GM23338 (cell line): ENCODE measurements at regions not wholly inside any gene's neighbourhood (a gene's known extent, or its start where the extent isn't known, plus 50 kb on each side); places are given as distances from the start of the nearest gene placed in this dataset.

Source experiments
- ATAC-seq: fragments of 200-7000 bp; cut with Tn5 transposase; 3 replicates; pipeline ENCODE4 v1.9.1; 2020
- DNase-seq: peaks from one replicate; pipeline ENCODE4 v3.0.0-alpha.2; 2015; ENCODE audit warnings: low spot score
- H2AFZ ChIP-seq: fragments of 200-600 bp; sonication (generic); 2 replicates; pipeline ENCODE4 v1.8.0; 2016; ENCODE audit warnings: antibody characterized with exemption, mild to moderate bottlenecking, moderate library complexity
- H3F3A ChIP-seq: fragments of 200-600 bp; sonication (generic); replicated peaks from 2 replicates; pipeline ENCODE4 v1.8.0; 2017; ENCODE audit warnings: antibody characterized with exemption, mixed run types, low read depth
- H3K27ac ChIP-seq: fragments of 200-600 bp; sonication (generic); 2 replicates; pipeline ENCODE4 v1.6.1; 2016; ENCODE audit warnings: low read depth
- H3K27me3 ChIP-seq: fragments of 200-600 bp; sonication (generic); 2 replicates; pipeline ENCODE4 v1.8.0; 2016; ENCODE audit warnings: mild to moderate bottlenecking, mixed run types, moderate library complexity; ENCODE audit not compliant: insufficient read depth
- H3K36me3 ChIP-seq: fragments of 200-600 bp; sonication (generic); 2 replicates; pipeline ENCODE4 v1.8.0; 2016; ENCODE audit warnings: mild to moderate bottlenecking; ENCODE audit not compliant: insufficient read depth
- H3K4me1 ChIP-seq: fragments of 200-600 bp; sonication (generic); 2 replicates; pipeline ENCODE4 v1.8.0; 2016; ENCODE audit warnings: mild to moderate bottlenecking, moderate library complexity; ENCODE audit not compliant: insufficient read depth
- H3K4me2 ChIP-seq: fragments of 200-600 bp; sonication (generic); 2 replicates; pipeline ENCODE4 v1.7.1; 2017; ENCODE audit warnings: mixed run types
- H3K4me3 ChIP-seq: fragments of 200-600 bp; sonication (generic); 2 replicates; pipeline ENCODE4 v1.6.1; 2016; ENCODE audit warnings: mixed run types
- H3K79me2 ChIP-seq: fragments of 200-600 bp; sonication (generic); replicated peaks from 2 replicates; pipeline ENCODE4 v1.8.0; 2017; ENCODE audit warnings: mild to moderate bottlenecking; ENCODE audit not compliant: insufficient read depth
- H3K9me2 ChIP-seq: fragments of 200-600 bp; sonication (generic); 2 replicates; pipeline ENCODE4 v1.8.0; 2017; ENCODE audit not compliant: insufficient read depth
- H4K20me1 ChIP-seq: fragments of 200-600 bp; sonication (generic); replicated peaks from 2 replicates; pipeline ENCODE4 v1.8.0; 2017; ENCODE audit warnings: mild to moderate bottlenecking; ENCODE audit not compliant: insufficient read depth
- H3K27ac Mint-ChIP-seq: 2 replicates; pipeline ENCODE4 v1.8.0; 2020; ENCODE audit warnings: inconsistent platforms, mild to moderate bottlenecking, moderate library complexity, mixed read lengths
- H3K27me3 Mint-ChIP-seq: 3 replicates; pipeline ENCODE4 v1.8.0; 2022; ENCODE audit warnings: low read depth, mild to moderate bottlenecking, moderate library complexity, mixed read lengths, inconsistent platforms; ENCODE audit not compliant: insufficient read depth, poor library complexity
- H3K36me3 Mint-ChIP-seq: 3 replicates; pipeline ENCODE4 v1.8.0; 2021; ENCODE audit warnings: low read depth, mild to moderate bottlenecking, inconsistent platforms, moderate library complexity, mixed read lengths
- H3K4me1 Mint-ChIP-seq: 3 replicates; pipeline ENCODE4 v1.8.0; 2020; ENCODE audit warnings: mild to moderate bottlenecking, inconsistent platforms, mixed read lengths
- H3K4me3 Mint-ChIP-seq: 3 replicates; pipeline ENCODE4 v1.8.0; 2021; ENCODE audit warnings: moderate library complexity, mild to moderate bottlenecking, inconsistent platforms, mixed read lengths
- H3K9me3 Mint-ChIP-seq: 3 replicates; pipeline ENCODE4 v1.8.0; 2020; ENCODE audit warnings: moderate library complexity, mild to moderate bottlenecking, inconsistent platforms, mixed read lengths
- CREB1 ChIP-seq: fragments of 250-450 bp; sonication (Bioruptor Pico); IDR thresholded peaks from 2 replicates; pipeline ENCODE4 v1.5.0; 2020; ENCODE audit warnings: low read depth, mild to moderate bottlenecking, moderate library complexity
- CTCF ChIP-seq, 2 experiments: fragments of 200-600 bp in 1 of 2; sonication (generic) in 1 of 2; conservative IDR thresholded peaks; 2 replicates each; pipeline versions ENCODE4 v1.5.1 to v1.6.1; 2016 to 2017; ENCODE audit warnings: antibody characterized with exemption in 2 of 2, low read depth in 2 of 2, mild to moderate bottlenecking in 2 of 2, moderate library complexity in 1 of 2
- ETS1 ChIP-seq: IDR thresholded peaks from 2 replicates; pipeline ENCODE4 v1.6.1; 2016; ENCODE audit warnings: antibody characterized with exemption
- EZH2 ChIP-seq: fragments of 200-600 bp; sonication (generic); IDR thresholded peaks from one replicate; pipeline ENCODE4 v1.8.0; 2017; ENCODE audit warnings: antibody characterized with exemption, mild to moderate bottlenecking, low read depth; ENCODE audit not compliant: unreplicated experiment
- EZH2phosphoT487 ChIP-seq: fragments of 200-600 bp; sonication (generic); IDR thresholded peaks from one replicate; pipeline ENCODE4 v1.8.1; 2018; ENCODE audit warnings: antibody characterized with exemption; ENCODE audit not compliant: unreplicated experiment
- JUNB ChIP-seq: IDR thresholded peaks from one replicate; pipeline ENCODE4 v1.6.1; 2016; ENCODE audit warnings: antibody characterized with exemption; ENCODE audit not compliant: unreplicated experiment
- NANOG ChIP-seq: IDR thresholded peaks from 2 replicates; pipeline ENCODE4 v1.6.1; 2016; ENCODE audit warnings: antibody characterized with exemption, borderline replicate concordance
- POLR2AphosphoS5 ChIP-seq: IDR thresholded peaks from 2 replicates; pipeline ENCODE4 v1.6.1; 2016; ENCODE audit warnings: antibody characterized with exemption, low read depth
- REST ChIP-seq: IDR thresholded peaks from one replicate; pipeline ENCODE4 v1.6.1; 2018; ENCODE audit warnings: antibody characterized with exemption; ENCODE audit not compliant: unreplicated experiment
- STAT1 ChIP-seq: IDR thresholded peaks from one replicate; pipeline ENCODE4 v1.6.1; 2016; ENCODE audit warnings: antibody characterized with exemption; ENCODE audit not compliant: unreplicated experiment
- ZNF114 ChIP-seq: fragments of 250-450 bp; sonication (Bioruptor Pico); IDR thresholded peaks from 2 replicates; pipeline ENCODE4 v1.5.0; 2020; ENCODE audit warnings: mild to moderate bottlenecking, moderate library complexity
- ZNF331 ChIP-seq: fragments of 250-450 bp; sonication (Bioruptor Pico); IDR thresholded peaks from 2 replicates; pipeline ENCODE4 v1.5.0; 2020; ENCODE audit warnings: low read depth, mild to moderate bottlenecking, moderate library complexity
- TF ChIP-seq, protein P1 (sequence below): fragments of 250-450 bp; sonication (Bioruptor Pico); IDR thresholded peaks from 2 replicates; pipeline ENCODE4 v1.5.0; 2020; ENCODE audit warnings: mild to moderate bottlenecking, moderate library complexity

DNA sequence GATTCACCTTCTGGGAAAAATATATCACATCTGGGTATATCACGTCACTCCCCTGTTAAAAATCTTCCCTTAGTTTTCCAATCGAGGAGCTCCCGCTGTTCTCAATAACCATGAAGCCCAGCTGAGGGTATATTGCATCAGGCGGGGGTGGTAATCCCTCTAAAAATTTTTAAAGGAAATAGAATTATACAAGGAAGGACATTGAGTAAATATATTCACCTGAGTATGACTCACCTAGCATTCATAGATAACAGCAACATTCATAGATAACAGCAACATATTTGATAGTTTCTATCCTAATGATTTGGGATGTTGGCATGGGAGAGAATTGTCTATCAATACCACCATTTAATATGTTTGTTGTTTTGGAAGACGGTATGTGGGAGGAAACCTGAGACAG is 473.6 kb downstream of the RMST start:
- Histone ChIP-seq H3K4me1 (peaks cover 5% of the 10 kb centered on the region; the same call in 1 of the 2 replicates), H3K27me3 (no peaks in the 10 kb centered on the region), H3F3A (no peaks in the 10 kb centered on the region), H3K4me3 (no peak overlapping the region), H3K9me2 (peaks cover 4% of the 10 kb centered on the region; the same call in 1 of the 2 replicates), H2AFZ (no peak overlapping the region), H3K4me2 (no peak overlapping the region), H3K27ac (no peak overlapping the region), H3K36me3 (no peaks in the 10 kb centered on the region), H3K79me2 (no peaks in the 10 kb centered on the region), H4K20me1 (no peaks in the 10 kb centered on the region)
- no peaks in the 10 kb centered on the region for H3K36me3 Mint-ChIP-seq
- DNase-seq (no peak), ATAC-seq (no peak)
- H3K27ac Mint-ChIP-seq: no peak overlapping the region
- peaks cover 7% of the 10 kb centered on the region for H3K4me1 Mint-ChIP-seq
- no peaks in the 10 kb centered on the region for H3K27me3 Mint-ChIP-seq
- TF ChIP-seq, protein P1, sequence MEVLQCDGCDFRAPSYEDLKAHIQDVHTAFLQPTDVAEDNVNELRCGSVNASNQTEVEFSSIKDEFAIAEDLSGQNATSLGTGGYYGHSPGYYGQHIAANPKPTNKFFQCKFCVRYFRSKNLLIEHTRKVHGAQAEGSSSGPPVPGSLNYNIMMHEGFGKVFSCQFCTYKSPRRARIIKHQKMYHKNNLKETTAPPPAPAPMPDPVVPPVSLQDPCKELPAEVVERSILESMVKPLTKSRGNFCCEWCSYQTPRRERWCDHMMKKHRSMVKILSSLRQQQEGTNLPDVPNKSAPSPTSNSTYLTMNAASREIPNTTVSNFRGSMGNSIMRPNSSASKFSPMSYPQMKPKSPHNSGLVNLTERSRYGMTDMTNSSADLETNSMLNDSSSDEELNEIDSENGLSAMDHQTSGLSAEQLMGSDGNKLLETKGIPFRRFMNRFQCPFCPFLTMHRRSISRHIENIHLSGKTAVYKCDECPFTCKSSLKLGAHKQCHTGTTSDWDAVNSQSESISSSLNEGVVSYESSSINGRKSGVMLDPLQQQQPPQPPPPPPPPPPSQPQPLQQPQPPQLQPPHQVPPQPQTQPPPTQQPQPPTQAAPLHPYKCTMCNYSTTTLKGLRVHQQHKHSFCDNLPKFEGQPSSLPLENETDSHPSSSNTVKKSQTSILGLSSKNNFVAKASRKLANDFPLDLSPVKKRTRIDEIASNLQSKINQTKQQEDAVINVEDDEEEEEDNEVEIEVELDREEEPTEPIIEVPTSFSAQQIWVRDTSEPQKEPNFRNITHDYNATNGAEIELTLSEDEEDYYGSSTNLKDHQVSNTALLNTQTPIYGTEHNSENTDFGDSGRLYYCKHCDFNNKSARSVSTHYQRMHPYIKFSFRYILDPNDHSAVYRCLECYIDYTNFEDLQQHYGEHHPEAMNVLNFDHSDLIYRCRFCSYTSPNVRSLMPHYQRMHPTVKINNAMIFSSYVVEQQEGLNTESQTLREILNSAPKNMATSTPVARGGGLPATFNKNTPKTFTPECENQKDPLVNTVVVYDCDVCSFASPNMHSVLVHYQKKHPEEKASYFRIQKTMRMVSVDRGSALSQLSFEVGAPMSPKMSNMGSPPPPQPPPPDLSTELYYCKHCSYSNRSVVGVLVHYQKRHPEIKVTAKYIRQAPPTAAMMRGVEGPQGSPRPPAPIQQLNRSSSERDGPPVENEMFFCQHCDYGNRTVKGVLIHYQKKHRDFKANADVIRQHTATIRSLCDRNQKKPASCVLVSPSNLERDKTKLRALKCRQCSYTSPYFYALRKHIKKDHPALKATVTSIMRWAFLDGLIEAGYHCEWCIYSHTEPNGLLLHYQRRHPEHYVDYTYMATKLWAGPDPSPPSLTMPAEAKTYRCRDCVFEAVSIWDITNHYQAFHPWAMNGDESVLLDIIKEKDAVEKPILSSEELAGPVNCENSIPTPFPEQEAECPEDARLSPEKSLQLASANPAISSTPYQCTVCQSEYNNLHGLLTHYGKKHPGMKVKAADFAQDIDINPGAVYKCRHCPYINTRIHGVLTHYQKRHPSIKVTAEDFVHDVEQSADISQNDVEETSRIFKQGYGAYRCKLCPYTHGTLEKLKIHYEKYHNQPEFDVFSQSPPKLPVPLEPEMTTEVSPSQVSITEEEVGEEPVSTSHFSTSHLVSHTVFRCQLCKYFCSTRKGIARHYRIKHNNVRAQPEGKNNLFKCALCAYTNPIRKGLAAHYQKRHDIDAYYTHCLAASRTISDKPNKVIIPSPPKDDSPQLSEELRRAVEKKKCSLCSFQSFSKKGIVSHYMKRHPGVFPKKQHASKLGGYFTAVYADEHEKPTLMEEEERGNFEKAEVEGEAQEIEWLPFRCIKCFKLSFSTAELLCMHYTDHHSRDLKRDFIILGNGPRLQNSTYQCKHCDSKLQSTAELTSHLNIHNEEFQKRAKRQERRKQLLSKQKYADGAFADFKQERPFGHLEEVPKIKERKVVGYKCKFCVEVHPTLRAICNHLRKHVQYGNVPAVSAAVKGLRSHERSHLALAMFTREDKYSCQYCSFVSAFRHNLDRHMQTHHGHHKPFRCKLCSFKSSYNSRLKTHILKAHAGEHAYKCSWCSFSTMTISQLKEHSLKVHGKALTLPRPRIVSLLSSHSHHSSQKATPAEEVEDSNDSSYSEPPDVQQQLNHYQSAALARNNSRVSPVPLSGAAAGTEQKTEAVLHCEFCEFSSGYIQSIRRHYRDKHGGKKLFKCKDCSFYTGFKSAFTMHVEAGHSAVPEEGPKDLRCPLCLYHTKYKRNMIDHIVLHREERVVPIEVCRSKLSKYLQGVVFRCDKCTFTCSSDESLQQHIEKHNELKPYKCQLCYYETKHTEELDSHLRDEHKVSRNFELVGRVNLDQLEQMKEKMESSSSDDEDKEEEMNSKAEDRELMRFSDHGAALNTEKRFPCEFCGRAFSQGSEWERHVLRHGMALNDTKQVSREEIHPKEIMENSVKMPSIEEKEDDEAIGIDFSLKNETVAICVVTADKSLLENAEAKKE (CRISPR knock-in tag): no peak
- TF ChIP-seq NANOG (no peak), EZH2 (no peak), POLR2AphosphoS5 (no peak), JUNB (no peak), STAT1 (no peak), EZH2phosphoT487 (no peak), ETS1 (no peak), CTCF (conservative IDR thresholded peaks at IDR 0.05; ENCODE audit: low read depth in 2 of 2) (no peak), ZNF331 (CRISPR knock-in tag) (no peak), CREB1 (CRISPR knock-in tag) (no peak), REST (no peak), ZNF114 (CRISPR knock-in tag) (no peak)
- H3K4me3 Mint-ChIP-seq: no peak overlapping the region
- H3K9me3 Mint-ChIP-seq: no peaks in the 10 kb centered on the region; the same call in 2 of the 3 replicates
